NCI-H187 treated with DMSO at 0.1 percent for 48 hours (cell line): ENCODE measurements at regions not wholly inside any gene's neighbourhood (a gene's known extent, or its start where the extent isn't known, plus 50 kb on each side); places are given as distances from the start of the nearest gene placed in this dataset.
"Not testable (repeated sequence)": the region's sequence is repeated elsewhere in the genome, so short reads cannot be mapped to it uniquely, and the experiment has no call there.

Experiments used
- DNase-seq: peaks from one replicate; lab custom pipeline; 2025; lab: John Stamatoyannopoulos, UW

DNA sequence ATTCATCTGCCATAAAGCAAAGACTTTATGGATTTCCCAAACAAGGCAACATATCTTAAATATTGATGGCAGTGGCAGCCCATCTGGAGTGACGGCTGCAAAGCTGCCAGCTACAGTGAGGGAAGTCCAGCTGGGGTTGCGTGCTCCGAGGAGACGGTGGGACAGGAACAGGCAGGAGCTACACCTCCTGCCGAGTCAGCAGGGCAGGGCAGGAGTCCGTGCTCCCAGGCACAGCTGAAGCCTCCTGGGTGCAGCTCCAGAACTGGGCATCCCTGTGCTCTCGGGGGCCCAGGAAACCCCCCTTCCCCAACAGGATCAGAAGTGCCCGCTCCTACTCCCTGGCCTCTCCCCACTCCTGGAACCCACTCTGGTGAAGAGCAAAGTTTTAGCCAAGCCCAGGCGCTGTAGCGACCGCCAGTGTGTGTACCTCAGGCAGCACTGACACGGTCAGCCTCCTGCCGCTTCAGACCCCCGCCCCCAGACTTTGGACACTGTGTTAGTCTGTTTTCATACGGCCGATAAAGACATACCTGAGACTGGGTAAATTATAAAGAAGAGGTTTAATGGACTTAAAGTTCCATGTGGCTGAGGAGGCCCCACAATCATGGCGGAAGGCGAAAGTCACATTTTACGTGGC, 556.4 kb upstream of the CCDC54 start:
- no peak for DNase-seq

DNA sequence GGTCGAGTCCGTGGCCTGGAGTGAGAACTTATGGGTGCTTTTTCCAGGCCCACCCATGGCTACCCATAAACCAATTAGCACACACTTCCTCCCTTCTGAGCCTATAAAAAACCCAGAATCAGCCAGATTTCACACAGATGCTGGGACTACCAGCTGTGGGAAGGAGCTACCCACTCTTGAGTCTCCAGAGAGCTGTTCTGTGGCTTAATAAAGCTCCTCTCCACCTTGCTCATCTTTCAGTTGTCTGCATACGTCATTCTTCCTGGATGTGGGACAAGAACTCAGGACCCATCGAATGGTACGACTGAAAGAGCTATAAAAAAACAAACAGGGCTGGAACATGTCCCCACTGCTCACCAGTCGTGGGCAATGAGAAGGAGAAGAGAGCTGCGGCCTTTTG, 555.4 kb upstream of the CCDC54 start:
- DNase-seq: no peak

DNA sequence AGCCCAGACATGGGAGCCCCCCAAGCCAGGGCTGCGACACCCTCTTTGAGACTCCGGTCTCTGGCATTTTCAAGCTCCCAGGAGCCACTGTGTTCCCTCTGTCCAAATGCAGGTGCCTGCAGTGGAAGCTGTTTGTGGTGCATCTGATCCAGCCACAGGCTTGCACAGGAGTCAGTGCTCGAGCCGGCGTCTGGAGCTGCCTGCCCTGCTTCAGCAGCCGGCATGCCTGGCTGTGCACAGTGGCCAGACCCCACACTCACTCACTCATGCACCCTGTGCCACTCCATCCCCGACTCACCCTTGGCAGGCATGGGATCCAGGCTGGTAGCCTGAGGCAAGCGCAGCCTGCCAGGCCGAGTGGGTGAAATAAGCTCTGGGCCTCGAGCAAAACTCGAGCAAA, 555.0 kb upstream of the CCDC54 start:
- no peak for DNase-seq

- no peak for DNase-seq
Observed at GRCh38 chr3:106823701-106824100, 553.5 kb upstream of the CCDC54 start.

DNA sequence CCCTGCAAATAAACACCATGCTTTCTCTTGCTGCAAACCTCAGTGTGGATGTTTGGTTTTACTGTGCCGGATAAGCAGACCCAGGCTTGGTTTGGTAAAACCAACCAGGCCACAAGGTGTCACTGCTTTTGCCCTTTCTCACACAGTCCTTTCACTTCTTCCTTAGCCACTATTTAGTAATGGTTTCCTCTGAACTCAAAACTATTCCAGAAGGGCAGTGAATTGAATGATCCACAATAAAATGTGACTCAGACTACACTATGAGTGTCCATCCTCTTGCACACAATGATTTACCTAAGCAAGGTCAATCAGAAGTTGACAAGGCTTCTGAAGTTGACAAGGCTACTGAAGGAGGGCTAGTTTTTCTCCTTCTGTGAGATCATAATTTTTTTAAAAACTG, 552.4 kb upstream of the CCDC54 start:
- no peak for DNase-seq

- no peak for DNase-seq
Observed at GRCh38 chr3:106825962-106826605, 551.2 kb upstream of the CCDC54 start.

DNA sequence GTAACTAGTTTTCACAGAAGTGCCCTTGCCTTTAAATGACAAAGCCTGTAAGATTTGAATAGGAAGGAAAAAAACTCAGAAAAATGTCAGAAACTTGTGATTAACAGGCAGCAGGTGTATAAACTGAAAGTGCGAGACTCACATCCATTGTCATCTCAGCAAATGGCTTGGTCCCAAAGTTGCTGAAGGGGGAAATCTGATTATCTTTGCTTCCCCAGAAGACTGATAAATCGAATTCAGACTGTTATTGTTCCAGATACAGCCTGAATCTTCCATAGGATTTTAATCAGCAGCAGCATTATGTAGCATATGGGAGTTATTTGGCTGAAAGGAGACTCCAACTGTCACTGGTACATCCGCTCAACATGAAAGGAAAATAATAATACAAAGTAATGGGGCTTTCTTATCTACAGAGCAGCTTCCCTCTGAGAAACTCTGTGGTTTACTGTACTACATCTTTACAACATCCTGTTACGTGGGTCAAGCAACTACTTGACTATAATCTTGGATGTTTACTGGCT, 550.4 kb upstream of the CCDC54 start:
- no peak for DNase-seq

DNA sequence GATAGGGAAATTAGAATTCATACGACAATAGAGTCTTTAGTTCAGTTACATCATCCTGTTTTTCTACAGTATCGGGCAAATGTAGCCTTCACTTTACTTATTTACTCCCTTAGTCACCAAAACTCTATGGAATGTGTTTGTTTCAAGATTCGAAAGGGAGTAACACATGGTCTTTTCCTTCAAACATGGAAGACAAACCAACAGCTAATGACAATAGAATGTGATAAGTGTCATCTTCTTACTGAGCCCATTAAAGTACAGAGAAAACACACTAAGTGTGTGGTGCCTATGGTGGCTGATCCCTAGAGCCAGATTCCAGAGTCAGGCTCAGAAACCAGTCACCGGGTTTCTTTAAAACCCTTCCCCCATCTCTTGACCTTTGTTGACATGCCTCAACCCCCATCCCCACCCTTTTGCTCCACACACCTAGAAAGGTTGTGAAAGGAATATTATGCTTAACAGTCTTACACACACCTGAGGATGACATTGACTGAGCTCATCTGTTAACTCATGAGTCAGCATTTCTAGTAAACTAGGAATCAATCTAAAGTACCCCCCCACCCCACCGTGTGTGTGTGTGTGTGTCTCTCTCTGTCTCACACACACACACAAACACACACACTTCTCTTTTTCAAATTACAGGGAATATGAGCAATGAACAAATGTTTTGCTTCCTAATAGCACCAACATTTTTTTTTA, 549.6 kb upstream of the CCDC54 start:
- DNase-seq: no peak

- DNase-seq: no peak
Observed at GRCh38 chr3:106829206-106829605, 548.0 kb upstream of the CCDC54 start.

- DNase-seq: no peak
Observed at GRCh38 chr3:106830334-106830733, 546.9 kb upstream of the CCDC54 start.

GRCh38 chr3:106836906-106837305, 540.3 kb upstream of the CCDC54 start:
- no peak for DNase-seq

DNA sequence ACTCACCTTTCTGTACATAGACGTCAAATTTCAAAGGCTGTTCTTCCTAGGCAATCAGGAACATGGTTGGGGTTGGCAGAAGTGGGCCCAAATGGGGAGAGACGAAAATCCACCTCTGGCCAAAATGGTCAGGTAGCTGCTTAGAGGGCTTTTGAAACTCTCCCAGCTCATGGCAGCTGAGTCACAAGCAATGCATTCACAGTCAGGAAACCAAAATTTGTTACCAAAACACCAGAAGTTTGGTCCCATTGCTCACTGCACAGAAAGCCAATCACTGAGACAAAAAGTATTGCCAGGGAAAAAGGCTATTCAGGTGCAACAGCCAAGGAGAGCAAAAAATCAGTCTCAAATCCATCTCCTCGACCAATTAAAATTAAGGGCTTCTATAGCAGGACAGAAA, 539.6 kb upstream of the CCDC54 start:
- no peak for DNase-seq

- DNase-seq: no peak
Observed at GRCh38 chr3:106839576-106840280, 537.5 kb upstream of the CCDC54 start.

- no peak for DNase-seq
Observed at GRCh38 chr3:106840319-106840718, 536.9 kb upstream of the CCDC54 start.

- DNase-seq: no peak
Observed at GRCh38 chr3:106842151-106842550, 535.1 kb upstream of the CCDC54 start.

- DNase-seq: no peak
Observed at GRCh38 chr3:106844638-106845037, 532.6 kb upstream of the CCDC54 start.

DNA sequence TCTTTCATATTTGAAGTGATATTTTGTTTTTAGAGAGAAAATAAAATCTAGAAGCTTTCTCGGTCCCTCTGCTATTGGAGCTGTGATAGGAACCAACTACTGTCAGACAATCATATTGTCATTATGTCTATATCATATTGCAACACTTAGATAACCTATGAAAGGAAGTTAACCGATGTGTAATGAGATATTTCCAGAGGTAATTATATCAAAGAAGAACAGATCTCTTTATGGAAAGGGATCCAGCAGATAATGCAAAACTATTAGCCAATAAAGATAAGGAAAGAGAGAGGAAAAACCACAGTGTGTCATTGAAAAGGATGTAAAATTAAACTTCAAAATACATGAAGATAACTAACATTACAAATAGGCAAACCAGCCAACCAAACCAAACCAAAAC, 529.1 kb upstream of the CCDC54 start:
- no peak for DNase-seq

DNA sequence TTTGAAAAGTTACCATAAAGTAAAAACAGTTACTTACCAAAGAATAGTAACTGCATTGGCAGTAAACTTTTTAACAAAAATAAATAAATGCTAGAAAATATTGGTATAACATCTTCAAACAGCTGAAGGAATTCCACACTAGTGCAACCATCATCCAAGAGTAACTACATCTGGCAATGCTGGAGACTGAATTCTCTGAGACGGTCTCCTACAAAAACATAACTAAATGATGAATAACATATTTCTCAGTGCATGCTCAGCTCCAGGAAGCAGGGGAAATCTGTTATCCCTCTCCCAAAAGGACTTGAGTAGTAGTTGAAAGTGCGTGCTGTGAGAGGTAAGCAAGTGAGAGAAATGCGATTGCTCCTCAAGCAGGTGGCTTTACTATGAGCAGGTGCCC, 526.8 kb upstream of the CCDC54 start:
- no peak for DNase-seq

GRCh38 chr3:106858321-106858720, 518.9 kb upstream of the CCDC54 start:
- not testable (repeated sequence) for DNase-seq

GRCh38 chr3:106860182-106860581, 517.1 kb upstream of the CCDC54 start:
- DNase-seq: no peak

DNA sequence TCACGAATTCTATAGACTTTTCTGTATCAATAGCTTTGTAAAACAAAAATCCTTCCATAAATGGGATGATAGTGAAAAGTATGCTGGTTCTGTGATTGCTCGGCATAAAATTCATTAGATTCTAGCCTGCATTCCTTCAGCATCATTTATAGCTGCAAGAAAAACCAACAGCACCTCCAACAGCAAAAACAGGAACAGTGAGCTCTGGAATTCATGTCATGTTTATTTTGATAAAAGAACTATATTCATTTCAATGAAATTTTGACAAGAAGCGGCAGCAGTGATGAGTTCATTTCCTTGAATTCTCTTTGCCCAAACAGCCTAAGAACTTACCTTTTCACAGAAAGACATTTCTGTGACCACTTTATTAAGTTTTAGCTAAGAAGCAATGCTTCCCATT, 515.2 kb upstream of the CCDC54 start:
- no peak for DNase-seq

GRCh38 chr3:106877627-106878026, 499.6 kb upstream of the CCDC54 start:
- DNase-seq: no peak

DNA sequence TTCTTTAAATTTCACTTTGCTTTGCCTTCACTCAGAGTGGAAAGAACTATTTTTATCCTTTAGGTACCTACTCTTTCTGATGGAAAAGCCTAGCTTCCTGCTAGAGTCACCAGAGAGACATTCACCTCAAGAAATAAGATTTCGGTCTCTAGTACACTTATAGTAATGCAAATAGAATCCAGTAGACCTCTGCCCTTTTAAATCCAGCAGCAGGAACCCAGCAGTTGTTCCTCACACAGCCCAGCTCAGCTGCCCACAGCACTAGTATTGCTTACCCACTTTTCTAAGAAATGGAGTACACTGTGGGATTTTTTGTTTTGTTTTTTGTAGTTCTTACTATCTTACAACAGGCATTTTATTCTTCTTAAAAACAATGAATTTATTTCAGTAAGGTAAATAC, 497.0 kb upstream of the CCDC54 start:
- no peak for DNase-seq
